Endothelial cell (in vitro differentiated cells): ENCODE measurements at regions not wholly inside any gene's neighbourhood (a gene's known extent, or its start where the extent isn't known, plus 50 kb on each side); places are given as distances from the start of the nearest gene placed in this dataset.

Source experiments
- DNase-seq: peaks from one replicate; pipeline ENCODE4 v3.0.0; 2021; ENCODE audit warnings: low spot score
- H3K27ac Mint-ChIP-seq: one replicate; pipeline ENCODE4 v1.8.0; 2021; ENCODE audit warnings: mixed read lengths, inconsistent platforms; ENCODE audit not compliant: unreplicated experiment
- H3K27me3 Mint-ChIP-seq: one replicate; pipeline ENCODE4 v1.8.0; 2021; ENCODE audit warnings: mild to moderate bottlenecking, moderate library complexity, mixed read lengths, inconsistent platforms; ENCODE audit not compliant: unreplicated experiment
- H3K36me3 Mint-ChIP-seq: one replicate; pipeline ENCODE4 v1.8.0; 2021; ENCODE audit warnings: mild to moderate bottlenecking, low read depth, mixed read lengths, inconsistent platforms; ENCODE audit not compliant: unreplicated experiment
- H3K4me1 Mint-ChIP-seq: one replicate; pipeline ENCODE4 v1.8.0; 2021; ENCODE audit warnings: mild to moderate bottlenecking, mixed read lengths, inconsistent platforms; ENCODE audit not compliant: unreplicated experiment
- H3K4me3 Mint-ChIP-seq: one replicate; pipeline ENCODE4 v1.8.0; 2021; ENCODE audit warnings: mild to moderate bottlenecking, mixed read lengths, inconsistent platforms; ENCODE audit not compliant: unreplicated experiment
- H3K9me3 Mint-ChIP-seq: one replicate; pipeline ENCODE4 v1.8.0; 2021; ENCODE audit warnings: mixed read lengths, inconsistent platforms; ENCODE audit not compliant: unreplicated experiment
- CTCF ChIP-seq: fragments of 200-600 bp; sonication (generic); IDR thresholded peaks from one replicate; pipeline ENCODE4 v1.5.0; 2021; ENCODE audit warnings: antibody characterized with exemption; ENCODE audit not compliant: unreplicated experiment

GRCh38 chr17:79216391-79216790 lies 141.8 kb downstream of the ENGASE start:
- TF ChIP-seq CTCF: no peak

DNA sequence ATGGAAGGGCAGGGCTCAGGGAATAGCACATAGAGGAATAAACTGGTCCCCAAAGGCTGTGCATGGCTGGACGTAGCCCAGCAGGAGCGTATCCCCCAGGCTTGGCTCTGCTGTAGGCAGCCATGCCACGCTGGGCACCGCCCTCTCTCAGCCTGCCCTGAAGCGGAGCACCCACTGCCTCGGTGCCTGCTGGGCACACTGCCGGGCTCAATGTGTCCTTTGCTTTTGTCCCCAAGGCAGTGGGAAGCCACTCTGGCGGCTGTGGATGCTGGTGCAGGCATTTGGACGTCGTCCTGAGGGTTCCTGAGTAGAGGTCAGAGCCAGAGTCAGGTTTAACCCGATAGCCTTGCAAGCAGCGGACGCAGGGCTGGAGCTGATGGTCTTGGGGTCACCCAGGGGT lies 141.0 kb downstream of the ENGASE start:
- no peaks in the 10 kb centered on the region for H3K36me3 Mint-ChIP-seq
- H3K4me3 Mint-ChIP-seq: no peak overlapping the region
- no peak for TF ChIP-seq CTCF
- peaks cover 19% of the 10 kb centered on the region for H3K4me1 Mint-ChIP-seq
- no peaks in the 10 kb centered on the region for H3K9me3 Mint-ChIP-seq
- peaks cover 10% of the 10 kb centered on the region for H3K27me3 Mint-ChIP-seq
- DNase-seq: no peak
- H3K27ac Mint-ChIP-seq: no peak overlapping the region

More at GRCh38 chr17:79216391-79216790, 141.8 kb downstream of the ENGASE start:
- Mint-ChIP-seq H3K4me1 (peaks cover 19% of the 10 kb centered on the region), H3K36me3 (no peaks in the 10 kb centered on the region), H3K27ac (no peak overlapping the region), H3K4me3 (no peak overlapping the region), H3K9me3 (no peaks in the 10 kb centered on the region), H3K27me3 (peaks cover 10% of the 10 kb centered on the region)
- no peak for DNase-seq

- no peak for DNase-seq
- no peak for TF ChIP-seq CTCF
- peaks cover 15% of the 10 kb centered on the region for H3K4me1 Mint-ChIP-seq
- peaks cover 9% of the 10 kb centered on the region for H3K27me3 Mint-ChIP-seq
- H3K4me3 Mint-ChIP-seq: no peak overlapping the region
- no peak overlapping the region for H3K27ac Mint-ChIP-seq
- H3K36me3 Mint-ChIP-seq: no peaks in the 10 kb centered on the region
- H3K9me3 Mint-ChIP-seq: no peaks in the 10 kb centered on the region
Observed at GRCh38 chr17:79214940-79215604, 140.4 kb downstream of the ENGASE start.

DNA sequence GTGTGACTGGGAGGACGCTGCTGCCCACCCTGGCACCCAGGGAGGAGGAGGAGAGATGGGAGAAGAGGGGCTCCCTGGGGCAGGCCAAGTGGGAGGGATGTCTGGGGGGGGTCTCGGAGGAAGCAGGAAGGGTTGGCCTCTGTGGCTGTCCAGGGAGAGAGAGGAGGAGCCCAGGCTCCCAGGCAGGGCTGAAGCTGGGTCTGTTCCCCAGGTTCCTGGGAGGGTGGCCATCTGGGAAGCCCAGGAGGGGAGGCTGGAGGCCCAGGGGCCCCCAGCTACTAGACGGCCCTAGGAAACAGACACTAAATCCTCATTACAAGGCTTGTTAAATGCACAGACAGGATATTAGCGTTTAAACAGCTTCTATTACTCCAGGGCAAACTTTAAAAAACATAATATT lies 139.8 kb downstream of the ENGASE start:
- Mint-ChIP-seq H3K36me3 (no peaks in the 10 kb centered on the region), H3K27me3 (peaks cover 9% of the 10 kb centered on the region), H3K27ac (no peak overlapping the region), H3K4me3 (no peak overlapping the region), H3K4me1 (peaks cover 15% of the 10 kb centered on the region), H3K9me3 (no peaks in the 10 kb centered on the region)
- DNase-seq: no peak
- no peak for TF ChIP-seq CTCF

- Mint-ChIP-seq H3K27ac (no peak overlapping the region), H3K4me3 (no peak overlapping the region), H3K4me1 (peaks cover 15% of the 10 kb centered on the region), H3K36me3 (no peaks in the 10 kb centered on the region), H3K9me3 (no peaks in the 10 kb centered on the region), H3K27me3 (peaks cover 7% of the 10 kb centered on the region)
- no peak for DNase-seq
- no peak for TF ChIP-seq CTCF
Observed at GRCh38 chr17:79213305-79213704, 138.7 kb downstream of the ENGASE start.
